Mesenchymal stem cell (in vitro differentiated cells and primary cell): ENCODE measurements at regions not wholly inside any gene's neighbourhood (a gene's known extent, or its start where the extent isn't known, plus 50 kb on each side); places are given as distances from the start of the nearest gene placed in this dataset.

Experiments used
- DNase-seq: peaks from one replicate; pipeline ENCODE4 v3.0.0-alpha.2; 2013
- H2AFZ ChIP-seq: one replicate; pipeline ENCODE4 v1.6.1; 2013; ENCODE audit warnings: low read depth, mild to moderate bottlenecking, control low read depth, inconsistent platforms, low read length, moderate library complexity
- H2AK5ac ChIP-seq: 2 replicates; pipeline ENCODE4 v1.6.1; 2013; ENCODE audit warnings: low read length, moderate library complexity, mild to moderate bottlenecking, inconsistent platforms; ENCODE audit not compliant: severe bottlenecking
- H2BK120ac ChIP-seq: one replicate; pipeline ENCODE4 v1.6.1; 2013; ENCODE audit warnings: low read depth, mild to moderate bottlenecking, inconsistent platforms, low read length, moderate library complexity
- H2BK12ac ChIP-seq, 2 experiments: one replicate each; pipeline ENCODE4 v1.6.1; 2013; ENCODE audit warnings: inconsistent platforms in 2 of 2, low read length in 2 of 2, mild to moderate bottlenecking in 2 of 2, moderate library complexity in 2 of 2, control low read depth in 1 of 2
- H2BK15ac ChIP-seq: one replicate; pipeline ENCODE4 v1.6.1; 2013; ENCODE audit warnings: mild to moderate bottlenecking, low read depth, inconsistent platforms; ENCODE audit not compliant: poor library complexity, severe bottlenecking
- H2BK5ac ChIP-seq: 2 replicates; pipeline ENCODE4 v1.6.1; 2013; ENCODE audit warnings: low read depth, mild to moderate bottlenecking, low read length, control low read depth, inconsistent platforms; ENCODE audit not compliant: poor library complexity, severe bottlenecking
- H3K14ac ChIP-seq, 2 experiments: one replicate each; pipeline ENCODE4 v1.6.1; 2013; ENCODE audit warnings: inconsistent platforms in 2 of 2, low read length in 2 of 2, control low read depth in 1 of 2, mild to moderate bottlenecking in 1 of 2, moderate library complexity in 1 of 2
- H3K18ac ChIP-seq, 2 experiments: one replicate each; pipeline ENCODE4 v1.6.1; 2013; ENCODE audit warnings: inconsistent platforms in 2 of 2, low read length in 2 of 2, control low read depth in 1 of 2, low read depth in 1 of 2, mild to moderate bottlenecking in 1 of 2
- H3K23ac ChIP-seq, 2 experiments: one replicate each; pipeline ENCODE4 v1.6.1; 2013; ENCODE audit warnings: inconsistent platforms in 2 of 2, low read length in 2 of 2, mild to moderate bottlenecking in 2 of 2, moderate library complexity in 2 of 2, control low read depth in 1 of 2
- H3K27ac ChIP-seq: 2 replicates; pipeline ENCODE4 v1.5.1; 2013; ENCODE audit warnings: mild to moderate bottlenecking, moderate library complexity, low read length, control low read depth, inconsistent platforms; ENCODE audit not compliant: poor library complexity, severe bottlenecking
- H3K27me3 ChIP-seq, 2 experiments: 2 replicates each; pipeline versions ENCODE4 v1.6.1 to v1.7.0; 2013; ENCODE audit warnings: low read length in 2 of 2, mild to moderate bottlenecking in 2 of 2, moderate library complexity in 2 of 2, control low read depth in 1 of 2, inconsistent platforms in 1 of 2; ENCODE audit not compliant: control insufficient read depth in 1 of 2, insufficient read depth in 1 of 2
- H3K36me3 ChIP-seq, 2 experiments: 2 replicates each; pipeline versions ENCODE4 v1.6.1 to v1.7.0; 2013; ENCODE audit warnings: low read length in 2 of 2, control low read depth in 1 of 2, inconsistent platforms in 1 of 2, low read depth in 1 of 2, mild to moderate bottlenecking in 1 of 2; ENCODE audit not compliant: insufficient read depth in 2 of 2, control insufficient read depth in 1 of 2
- H3K4ac ChIP-seq, 2 experiments: one replicate each; pipeline ENCODE4 v1.6.1; 2013; ENCODE audit warnings: inconsistent platforms in 2 of 2, low read length in 2 of 2, mild to moderate bottlenecking in 2 of 2, moderate library complexity in 2 of 2, control low read depth in 1 of 2, low read depth in 1 of 2
- H3K4me1 ChIP-seq: 2 replicates; pipeline ENCODE4 v1.6.1; 2013; ENCODE audit warnings: low read depth, low read length, control low read depth; ENCODE audit not compliant: control insufficient read depth, insufficient read depth
- H3K4me2 ChIP-seq: 2 replicates; pipeline ENCODE4 v1.6.1; 2013; ENCODE audit warnings: low read length, mild to moderate bottlenecking, inconsistent platforms; ENCODE audit not compliant: poor library complexity, severe bottlenecking
- H3K4me3 ChIP-seq, 2 experiments: 2 replicates each; pipeline versions ENCODE4 v1.5.1 to v1.7.0; 2013; ENCODE audit warnings: low read length in 2 of 2, mild to moderate bottlenecking in 2 of 2, control low read depth in 1 of 2, low read depth in 1 of 2; ENCODE audit not compliant: insufficient read depth in 1 of 2
- H3K79me1 ChIP-seq: replicated peaks from 2 replicates; pipeline ENCODE4 v1.6.1; 2013; ENCODE audit warnings: mild to moderate bottlenecking, control low read depth, low read length, inconsistent platforms; ENCODE audit not compliant: poor library complexity, severe bottlenecking
- H3K9ac ChIP-seq: 2 replicates; pipeline ENCODE4 v1.7.0; 2013; ENCODE audit warnings: mild to moderate bottlenecking, low read length, moderate library complexity
- H3K9me3 ChIP-seq: 2 replicates; pipeline ENCODE4 v1.7.0; 2013; ENCODE audit warnings: mild to moderate bottlenecking, low read length; ENCODE audit not compliant: control insufficient read depth
- H4K8ac ChIP-seq: one replicate; pipeline ENCODE4 v1.6.1; 2013; ENCODE audit warnings: inconsistent platforms, mild to moderate bottlenecking, low read length, moderate library complexity
- H4K91ac ChIP-seq: one replicate; pipeline ENCODE4 v1.6.1; 2013; ENCODE audit warnings: mild to moderate bottlenecking, low read length, inconsistent platforms
- WGBS: methylation state at CpG from one replicate; pipeline ENCODE4 v1.1.7; 2013; ENCODE audit warnings: mixed read lengths; 5-methylcytosine and 5-hydroxymethylcytosine counted together

DNA sequence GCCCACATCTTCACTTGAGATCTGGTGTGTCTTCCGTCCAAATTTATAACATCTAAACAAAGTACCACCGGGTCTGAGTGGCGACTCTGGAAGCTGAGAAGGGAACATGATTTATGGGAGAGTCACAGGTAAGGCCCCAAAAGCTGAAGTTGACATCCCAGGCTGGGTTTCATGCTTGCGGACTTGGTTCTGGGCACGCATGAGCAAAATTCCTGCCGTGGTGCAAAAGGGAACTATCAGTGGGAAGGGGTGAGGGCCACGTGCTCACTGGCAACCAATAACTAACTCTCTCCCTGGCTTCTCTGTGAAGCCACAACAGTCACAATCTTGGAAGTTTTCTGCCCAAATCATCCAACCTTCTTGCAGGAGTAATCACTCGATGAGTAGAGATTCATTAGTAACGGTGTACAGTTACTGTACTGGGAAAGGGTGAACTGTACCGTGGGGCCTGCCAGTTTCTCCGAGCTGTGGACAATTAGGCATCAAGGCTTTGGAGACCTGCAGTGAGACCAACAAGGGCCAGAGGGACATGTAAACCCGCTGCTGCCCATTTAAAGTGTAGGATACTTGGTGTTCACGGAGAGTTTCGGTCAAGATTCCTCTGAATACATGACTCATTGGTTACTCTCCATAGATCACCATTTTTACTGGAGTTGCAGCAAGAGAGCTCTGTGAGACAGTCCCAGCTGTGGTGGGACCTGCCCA, 69.4 kb upstream of the ASB18 start:
- no peak overlapping the region for H3K14ac ChIP-seq
- no peak overlapping the region for H4K91ac ChIP-seq
- H2BK12ac ChIP-seq = no peak overlapping the region
- no peak overlapping the region for H2AFZ ChIP-seq
- no peak overlapping the region for H3K4me3 ChIP-seq
- H2BK5ac ChIP-seq = no peak overlapping the region
- no peak overlapping the region for H4K8ac ChIP-seq
- H3K4me2 ChIP-seq = no peak overlapping the region
- H3K27me3 ChIP-seq = peaks cover 10 to 19% of the 10 kb centered on the region in 2 experiments
- no peak overlapping the region for H3K27ac ChIP-seq
- no peaks in the 10 kb centered on the region for H3K4me1 ChIP-seq
- no peak for DNase-seq
- no peak overlapping the region for H3K4ac ChIP-seq
- H3K23ac ChIP-seq = no peak overlapping the region
- no peaks in the 10 kb centered on the region for H3K9me3 ChIP-seq
- H3K9ac ChIP-seq = no peak overlapping the region
- 79% methylated on average over 14 of the region's 14 CpGs for WGBS
- no peaks in the 10 kb centered on the region for H3K79me1 ChIP-seq
- no peaks in the 10 kb centered on the region for H3K36me3 ChIP-seq
- H3K18ac ChIP-seq = no peak overlapping the region
- no peak overlapping the region for H2BK15ac ChIP-seq
- no peak overlapping the region for H2AK5ac ChIP-seq
- no peak overlapping the region for H2BK120ac ChIP-seq

DNA sequence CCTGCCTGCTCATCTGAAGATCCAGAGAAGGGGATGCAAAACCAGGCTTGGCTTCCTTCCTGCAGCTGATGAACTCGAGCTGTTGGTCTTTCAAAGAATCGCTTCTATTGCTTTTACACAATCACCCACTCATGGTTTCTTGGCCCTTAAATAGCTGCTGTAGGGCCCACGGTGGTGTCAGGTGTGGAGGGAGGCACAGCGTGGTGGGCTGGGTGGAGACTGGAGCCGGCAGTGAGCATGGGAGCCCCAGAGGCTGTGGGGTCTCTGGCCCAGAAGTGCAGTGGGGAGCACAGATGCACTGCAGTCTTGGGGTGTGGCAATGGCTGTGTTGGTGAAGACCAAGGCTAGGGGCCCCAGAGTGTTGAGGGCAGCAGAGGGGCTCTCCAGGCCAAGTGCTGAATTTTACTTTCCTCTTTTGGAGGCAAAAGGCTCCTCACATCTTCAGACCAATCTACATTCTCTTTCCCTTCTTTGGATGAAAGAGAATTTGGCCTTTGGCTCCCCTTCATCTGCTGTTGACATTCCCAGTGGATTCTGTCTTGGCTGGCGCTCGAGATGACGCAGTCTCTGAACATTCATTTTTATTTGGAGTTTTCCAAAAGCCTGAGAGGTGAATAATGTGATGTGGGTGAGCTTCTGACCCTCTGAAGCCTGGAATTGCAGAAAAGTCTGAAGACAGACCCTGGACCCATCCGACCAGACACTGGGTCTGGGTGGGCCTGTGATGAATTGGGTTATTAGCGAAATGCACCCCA, 70.1 kb upstream of the ASB18 start:
- Histone ChIP-seq H3K9me3 (no peaks in the 10 kb centered on the region), H2AK5ac (no peak overlapping the region), H3K23ac (no peak overlapping the region)

GRCh38 chr2:236335696-236336574, 71.7 kb upstream of the ASB18 start:
- Histone ChIP-seq H2BK15ac (no peak overlapping the region), H3K18ac (no peak overlapping the region), H3K79me1 (no peaks in the 10 kb centered on the region), H3K23ac (no peak overlapping the region), H3K4ac (no peak overlapping the region), H3K4me2 (no peak overlapping the region), H2BK5ac (no peak overlapping the region), H3K27me3 (peaks cover 14 to 19% of the 10 kb centered on the region in 2 experiments), H3K9me3 (no peaks in the 10 kb centered on the region), H2BK120ac (no peak overlapping the region), H3K4me3 (no peak overlapping the region), H2AK5ac (no peak overlapping the region), H3K14ac (no peak overlapping the region), H2AFZ (no peak overlapping the region), H2BK12ac (no peak overlapping the region), H3K9ac (no peak overlapping the region), H4K8ac (no peak overlapping the region), H3K27ac (no peak overlapping the region), H3K36me3 (no peaks in the 10 kb centered on the region), H4K91ac (no peak overlapping the region), H3K4me1 (peaks cover 2% of the 10 kb centered on the region)
- no peak for DNase-seq
- WGBS = 86% methylated on average over 15 of the region's 19 CpGs

More for the DNA sequence above, 70.1 kb upstream of the ASB18 start:
- Histone ChIP-seq H3K4me3 (no peak overlapping the region), H2BK15ac (no peak overlapping the region), H3K4me1 (peaks cover 2% of the 10 kb centered on the region), H3K18ac (no peak overlapping the region), H4K91ac (no peak overlapping the region), H3K4me2 (no peak overlapping the region), H2BK120ac (no peak overlapping the region), H2BK12ac (no peak overlapping the region), H3K4ac (no peak overlapping the region), H3K14ac (no peak overlapping the region), H3K79me1 (no peaks in the 10 kb centered on the region), H2AFZ (no peak overlapping the region), H2BK5ac (no peak overlapping the region), H3K9ac (peak overlapping the region; percentile 21), H3K27me3 (peaks cover 14 to 19% of the 10 kb centered on the region in 2 experiments), H4K8ac (no peak overlapping the region), H3K36me3 (no peaks in the 10 kb centered on the region), H3K27ac (no peak overlapping the region)
- WGBS = 68% methylated on average over 8 of the region's 10 CpGs
- no peak for DNase-seq
